Chondrocyte (in vitro differentiated cells): ENCODE measurements at regions not wholly inside any gene's neighbourhood (a gene's known extent, or its start where the extent isn't known, plus 50 kb on each side); places are given as distances from the start of the nearest gene placed in this dataset.

ENCODE experiments used
- DNase-seq: peaks from one replicate; pipeline ENCODE4 v3.0.0; 2021; ENCODE audit warnings: mixed read lengths, low spot score
- H3K27ac Mint-ChIP-seq: one replicate; pipeline ENCODE4 v1.8.0; 2021; ENCODE audit warnings: mild to moderate bottlenecking, moderate library complexity, mixed read lengths; ENCODE audit not compliant: unreplicated experiment
- H3K27me3 Mint-ChIP-seq: 2 replicates; pipeline ENCODE4 v1.8.0; 2021; ENCODE audit warnings: low read depth, mixed read lengths
- H3K36me3 Mint-ChIP-seq: 2 replicates; pipeline ENCODE4 v1.8.0; 2021; ENCODE audit warnings: low read depth, mixed read lengths
- H3K4me1 Mint-ChIP-seq: 2 replicates; pipeline ENCODE4 v1.8.0; 2021; ENCODE audit warnings: low read depth, mild to moderate bottlenecking, mixed read lengths
- H3K4me3 Mint-ChIP-seq: one replicate; pipeline ENCODE4 v1.8.0; 2021; ENCODE audit warnings: mild to moderate bottlenecking, moderate library complexity, mixed read lengths; ENCODE audit not compliant: unreplicated experiment
- H3K9me3 Mint-ChIP-seq: 2 replicates; pipeline ENCODE4 v1.8.0; 2021; ENCODE audit warnings: low read depth, mixed read lengths
- TF ChIP-seq, protein P1 (sequence below): fragments of 200-600 bp; sonication (generic); IDR thresholded peaks from 2 replicates; pipeline ENCODE4 v1.5.0; 2021; ENCODE audit warnings: antibody characterized with exemption, mild to moderate bottlenecking, moderate library complexity

DNA sequence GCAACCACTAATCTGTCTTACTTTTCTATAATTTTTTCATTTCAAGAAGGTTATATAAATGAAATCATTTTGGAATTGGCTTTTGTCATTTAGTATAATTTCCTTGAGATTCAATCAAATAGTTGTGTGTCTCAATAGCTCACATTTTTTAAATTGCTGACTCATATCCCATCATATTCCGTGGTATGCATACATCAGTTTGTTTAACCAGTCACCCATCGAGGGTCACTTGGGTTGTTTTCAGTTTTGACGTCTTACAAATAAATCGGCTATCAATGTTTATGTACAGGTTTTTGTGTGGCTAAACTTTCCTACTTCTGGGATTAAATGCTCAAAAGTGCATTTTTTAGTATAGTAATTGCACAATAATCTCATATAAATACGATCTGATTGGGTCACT lies 185.5 kb downstream of the TAF11L14 start:
- Mint-ChIP-seq H3K36me3 (no peaks in the 10 kb centered on the region), H3K27ac (peak overlapping the region; percentile 65), H3K4me3 (no peak overlapping the region), H3K9me3 (no peaks in the 10 kb centered on the region), H3K27me3 (no peaks in the 10 kb centered on the region), H3K4me1 (peaks cover 56% of the 10 kb centered on the region)
- TF ChIP-seq, protein P1, sequence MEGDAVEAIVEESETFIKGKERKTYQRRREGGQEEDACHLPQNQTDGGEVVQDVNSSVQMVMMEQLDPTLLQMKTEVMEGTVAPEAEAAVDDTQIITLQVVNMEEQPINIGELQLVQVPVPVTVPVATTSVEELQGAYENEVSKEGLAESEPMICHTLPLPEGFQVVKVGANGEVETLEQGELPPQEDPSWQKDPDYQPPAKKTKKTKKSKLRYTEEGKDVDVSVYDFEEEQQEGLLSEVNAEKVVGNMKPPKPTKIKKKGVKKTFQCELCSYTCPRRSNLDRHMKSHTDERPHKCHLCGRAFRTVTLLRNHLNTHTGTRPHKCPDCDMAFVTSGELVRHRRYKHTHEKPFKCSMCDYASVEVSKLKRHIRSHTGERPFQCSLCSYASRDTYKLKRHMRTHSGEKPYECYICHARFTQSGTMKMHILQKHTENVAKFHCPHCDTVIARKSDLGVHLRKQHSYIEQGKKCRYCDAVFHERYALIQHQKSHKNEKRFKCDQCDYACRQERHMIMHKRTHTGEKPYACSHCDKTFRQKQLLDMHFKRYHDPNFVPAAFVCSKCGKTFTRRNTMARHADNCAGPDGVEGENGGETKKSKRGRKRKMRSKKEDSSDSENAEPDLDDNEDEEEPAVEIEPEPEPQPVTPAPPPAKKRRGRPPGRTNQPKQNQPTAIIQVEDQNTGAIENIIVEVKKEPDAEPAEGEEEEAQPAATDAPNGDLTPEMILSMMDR, result no peak
- DNase-seq, result no peak

- no peaks in the 10 kb centered on the region for H3K27me3 Mint-ChIP-seq
- peaks cover 7% of the 10 kb centered on the region for H3K9me3 Mint-ChIP-seq
- H3K27ac Mint-ChIP-seq, result peak overlapping the region; percentile 52
- H3K36me3 Mint-ChIP-seq, result no peaks in the 10 kb centered on the region
- H3K4me1 Mint-ChIP-seq, result peaks cover 34% of the 10 kb centered on the region
- TF ChIP-seq, protein P1, result no peak
- DNase-seq, result no peak
- no peak overlapping the region for H3K4me3 Mint-ChIP-seq
These were observed 194.4 kb downstream of the TAF11L14 start for GRCh38 chr5:17828681-17829080.

- TF ChIP-seq, protein P1, result no peak
- no peak for DNase-seq
- H3K36me3 Mint-ChIP-seq, result no peaks in the 10 kb centered on the region
- H3K27ac Mint-ChIP-seq, result no peak overlapping the region
- peaks cover 7% of the 10 kb centered on the region for H3K9me3 Mint-ChIP-seq
- H3K27me3 Mint-ChIP-seq, result no peaks in the 10 kb centered on the region
- H3K4me1 Mint-ChIP-seq, result peaks cover 31% of the 10 kb centered on the region
- H3K4me3 Mint-ChIP-seq, result no peak overlapping the region
These were observed 195.2 kb downstream of the TAF11L14 start for GRCh38 chr5:17829456-17829855.

- Mint-ChIP-seq H3K4me1 (peaks cover 30% of the 10 kb centered on the region), H3K27ac (no peak overlapping the region), H3K27me3 (no peaks in the 10 kb centered on the region), H3K4me3 (no peak overlapping the region), H3K36me3 (no peaks in the 10 kb centered on the region), H3K9me3 (peaks cover 3% of the 10 kb centered on the region)
- DNase-seq, result no peak
- TF ChIP-seq, protein P1, result no peak
These were observed 197.0 kb downstream of the TAF11L14 start for GRCh38 chr5:17831279-17831678.

DNA sequence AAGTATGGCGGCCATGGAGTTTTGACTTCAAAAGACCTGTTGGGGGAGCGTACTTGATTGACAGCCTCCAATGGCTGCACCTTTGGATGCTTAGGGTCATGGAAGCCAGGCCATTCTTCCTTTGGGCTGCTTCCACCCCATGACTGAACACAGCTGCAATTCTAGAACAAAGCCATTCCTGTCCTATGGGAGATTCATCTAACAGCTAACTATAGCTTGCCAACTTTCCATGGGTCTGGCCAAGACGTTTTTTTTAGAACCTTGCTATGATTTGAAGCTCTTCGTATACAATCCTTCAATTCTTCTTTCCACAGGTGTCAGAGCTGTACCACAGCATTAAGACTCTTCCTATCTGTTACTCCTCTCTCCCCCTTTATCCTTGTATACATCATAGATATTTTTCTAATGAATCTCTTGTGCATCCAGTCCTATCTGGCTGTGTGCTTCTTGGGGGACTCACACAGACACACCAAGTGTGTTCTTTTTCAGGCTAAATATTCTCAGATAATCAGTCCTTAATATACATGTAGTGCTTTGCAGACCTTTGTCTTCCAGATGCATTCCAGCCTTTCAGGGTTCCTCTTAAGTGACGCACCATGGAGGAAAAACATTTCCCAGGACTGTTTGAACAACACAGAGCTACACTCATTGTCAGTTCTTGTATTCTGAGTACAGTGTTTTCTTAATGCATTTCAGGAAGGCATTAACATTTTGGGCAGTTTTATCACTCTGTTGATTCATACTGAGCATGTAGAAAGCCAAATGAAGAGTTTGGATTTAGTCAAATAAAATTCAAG lies 198.9 kb downstream of the TAF11L14 start:
- no peak overlapping the region for H3K4me3 Mint-ChIP-seq
- TF ChIP-seq, protein P1, result no peak
- peak overlapping the region; percentile 15 for H3K27ac Mint-ChIP-seq
- DNase-seq, result no peak
- H3K4me1 Mint-ChIP-seq, result peaks cover 26% of the 10 kb centered on the region
- peaks cover 14% of the 10 kb centered on the region for H3K9me3 Mint-ChIP-seq
- H3K27me3 Mint-ChIP-seq, result no peaks in the 10 kb centered on the region
- H3K36me3 Mint-ChIP-seq, result peaks cover 2% of the 10 kb centered on the region
